ENCODE measurements at regions not wholly inside any gene's neighbourhood (a gene's known extent, or its start where the extent isn't known, plus 50 kb on each side); places are given as distances from the start of the nearest gene placed in this dataset.

- no peak for TF ChIP-seq MYC (IDR thresholded peaks at IDR 0.05; ENCODE audit: low read depth, low read length)
- TF ChIP-seq CTCF (IDR thresholded peaks at IDR 0.05; ENCODE audit: extremely low read depth in 1 of 2, insufficient read depth in 1 of 2, low read depth in 1 of 2, low read length in 2 of 2), result no peak
- TF ChIP-seq EZH2 (IDR thresholded peaks at IDR 0.05; ENCODE audit: borderline replicate concordance, low read depth, low read length, severe bottlenecking), result no peak
- TF ChIP-seq POLR2A (IDR thresholded peaks at IDR 0.05; ENCODE audit: low read depth, low read length), result no peak
- no peak for TF ChIP-seq POLR2AphosphoS5 (IDR thresholded peaks at IDR 0.05; ENCODE audit: insufficient read depth, low read depth, low read length)
Measured at GRCh38 chr11:80637571-80637970, 1196.7 kb upstream of the TENM4 start.
